GM19397 (cell line): ENCODE measurements at regions not wholly inside any gene's neighbourhood (a gene's known extent, or its start where the extent isn't known, plus 50 kb on each side); places are given as distances from the start of the nearest gene placed in this dataset.

ENCODE experiments used
- ATAC-seq: cut with Tn5 transposase; IDR thresholded peaks from one replicate; pipeline ENCODE4 v1.9.1; 2021; ENCODE audit warnings: mild to moderate bottlenecking, moderate library complexity; ENCODE audit not compliant: unreplicated experiment

- ATAC-seq, result no peak
Measured at GRCh38 chr6:44657206-44657819, 269.8 kb downstream of the CDC5L start.

GRCh38 chr6:44658571-44658970 lies 271.1 kb downstream of the CDC5L start:
- no peak for ATAC-seq

GRCh38 chr6:44659726-44660125 lies 272.2 kb downstream of the CDC5L start:
- no peak for ATAC-seq

GRCh38 chr6:44660561-44661220 lies 273.2 kb downstream of the CDC5L start:
- no peak for ATAC-seq

- no peak for ATAC-seq
Measured at GRCh38 chr6:44661221-44662008, 273.9 kb downstream of the CDC5L start.

GRCh38 chr6:44662461-44663121 lies 275.1 kb downstream of the CDC5L start:
- ATAC-seq, result no peak

- no peak for ATAC-seq
Measured at GRCh38 chr6:44663860-44664634, 276.5 kb downstream of the CDC5L start.

- no peak for ATAC-seq
Measured at GRCh38 chr6:44664716-44665115, 277.2 kb downstream of the CDC5L start.

- no peak for ATAC-seq
Measured at GRCh38 chr6:44665143-44665542, 277.6 kb downstream of the CDC5L start.

GRCh38 chr6:44665683-44666082 lies 278.2 kb downstream of the CDC5L start:
- no peak for ATAC-seq

GRCh38 chr6:44666324-44666723 lies 278.8 kb downstream of the CDC5L start:
- no peak for ATAC-seq

- no peak for ATAC-seq
Measured at GRCh38 chr6:44667226-44667625, 279.7 kb downstream of the CDC5L start.

GRCh38 chr6:44667668-44668390 lies 280.3 kb downstream of the CDC5L start:
- ATAC-seq, result no peak

GRCh38 chr6:44668391-44668930 lies 281.0 kb downstream of the CDC5L start:
- ATAC-seq, result no peak

- ATAC-seq, result no peak
Measured at GRCh38 chr6:44668976-44669934, 281.7 kb downstream of the CDC5L start.

- no peak for ATAC-seq
Measured at GRCh38 chr6:44670146-44670545, 282.6 kb downstream of the CDC5L start.

- ATAC-seq, result no peak
Measured at GRCh38 chr6:44671333-44671732, 283.8 kb downstream of the CDC5L start.

- no peak for ATAC-seq
Measured at GRCh38 chr6:44672086-44672485, 284.6 kb downstream of the CDC5L start.

- ATAC-seq, result no peak
Measured at GRCh38 chr6:44672841-44673240, 285.3 kb downstream of the CDC5L start.
